Endothelial cell of umbilical vein (primary cell): ENCODE measurements at regions not wholly inside any gene's neighbourhood (a gene's known extent, or its start where the extent isn't known, plus 50 kb on each side); places are given as distances from the start of the nearest gene placed in this dataset.

Experiments
- BruUV-seq: library from RNA; stranded (reverse); fragments of 400-500 nt; replicated peaks from 2 replicates; lab custom pipeline; 2021; lab: Mats Ljungman, UMichigan
- CTCF ChIA-PET: fragments of 300-600, 350-600 bp; sonication (Branson Sonifier 250); formaldehyde crosslinking; loops from one replicate; lab custom pipeline; 2021; ENCODE audit warnings: antibody characterized with exemption, inconsistent platforms; lab: Charles Lee
- POLR2A ChIA-PET: fragments of 300-600, 350-600 bp; sonication (Branson Sonifier 250); formaldehyde crosslinking; loops from one replicate; lab custom pipeline; 2021; ENCODE audit warnings: antibody characterized with exemption, inconsistent platforms; lab: Charles Lee
- DNase-seq: peaks from one replicate; pipeline ENCODE4 v3.0.0-alpha.2; 2011; ENCODE audit warnings: low read depth, low spot score
- FAIRE-seq: peaks from 2 replicates; lab custom pipeline; 2011; peaks lifted over from hg19 to GRCh38; lab: Jason Lieb, UNC
- H2AFZ ChIP-seq: 2 replicates; pipeline ENCODE4 v1.6.0; 2012; ENCODE audit warnings: low read depth, low read length, control low read depth, inconsistent platforms
- H3K27ac ChIP-seq: 2 replicates; pipeline ENCODE4 v1.5.1; 2011; ENCODE audit warnings: low read depth, mild to moderate bottlenecking, control low read depth, low read length, moderate library complexity; ENCODE audit not compliant: insufficient read depth
- H3K27me3 ChIP-seq, 2 experiments: 2 replicates each; pipeline versions ENCODE4 v1.6.0 to v1.6.1; 2011; ENCODE audit warnings: low read length in 2 of 2, mixed read lengths in 1 of 2; ENCODE audit not compliant: control insufficient read depth in 2 of 2, insufficient read depth in 2 of 2
- H3K36me3 ChIP-seq, 2 experiments: 2 replicates in 1 of 2; 3 replicates in 1 of 2; pipeline ENCODE4 v1.5.1; 2011; ENCODE audit warnings: low read length in 2 of 2, mild to moderate bottlenecking in 1 of 2, moderate library complexity in 1 of 2; ENCODE audit not compliant: control insufficient read depth in 2 of 2, insufficient read depth in 2 of 2; ENCODE audit errors: extremely low read depth in 1 of 2
- H3K4me1 ChIP-seq: 3 replicates; pipeline ENCODE4 v1.5.1; 2011; ENCODE audit warnings: mild to moderate bottlenecking, low read length; ENCODE audit not compliant: control insufficient read depth, insufficient read depth; ENCODE audit errors: extremely low read depth
- H3K4me2 ChIP-seq: 2 replicates; pipeline ENCODE4 v1.6.1; 2011; ENCODE audit warnings: low read length, control low read depth, mixed read lengths; ENCODE audit not compliant: insufficient read depth
- H3K4me3 ChIP-seq, 3 experiments: fragments of 200-600 bp in 1 of 3; sonication (generic), shearing (Covaris generic) in 1 of 3; replicated peaks in 1 of 3; 2 replicates each; pipeline ENCODE4 v1.5.1; 2011 to 2016; ENCODE audit warnings: control low read depth in 3 of 3, low read length in 3 of 3, mild to moderate bottlenecking in 2 of 3, inconsistent platforms in 1 of 3, low read depth in 1 of 3, moderate library complexity in 1 of 3; ENCODE audit not compliant: insufficient read depth in 1 of 3
- H3K79me2 ChIP-seq: 2 replicates; pipeline ENCODE4 v1.6.0; 2012; ENCODE audit warnings: low read length, inconsistent platforms; ENCODE audit not compliant: control insufficient read depth, insufficient read depth
- H3K9ac ChIP-seq: replicated peaks from 2 replicates; pipeline ENCODE3; 2011; ENCODE audit warnings: low read length, control low read depth; ENCODE audit not compliant: insufficient read depth; ENCODE audit errors: extremely low read depth
- H3K9me1 ChIP-seq: replicated peaks from 3 replicates; pipeline ENCODE4 v1.6.0; 2011; ENCODE audit warnings: mild to moderate bottlenecking, low read length; ENCODE audit not compliant: control insufficient read depth, insufficient read depth; ENCODE audit errors: extremely low read depth
- H3K9me3 ChIP-seq: replicated peaks from 2 replicates; pipeline ENCODE4 v1.5.1; 2012; ENCODE audit warnings: low read length, inconsistent platforms; ENCODE audit not compliant: control insufficient read depth, insufficient read depth
- H4K20me1 ChIP-seq: replicated peaks from 2 replicates; pipeline ENCODE3; 2011; ENCODE audit warnings: mild to moderate bottlenecking, low read length; ENCODE audit not compliant: control insufficient read depth, insufficient read depth; ENCODE audit errors: extremely low read depth
- EZH2 ChIP-seq: IDR thresholded peaks from 2 replicates; pipeline ENCODE4 v1.6.1; 2012; ENCODE audit warnings: borderline replicate concordance, low read depth, mild to moderate bottlenecking, moderate library complexity, low read length, inconsistent platforms; ENCODE audit not compliant: severe bottlenecking
- FOS ChIP-seq: IDR thresholded peaks from 2 replicates; pipeline ENCODE4 v1.6.1; 2011; ENCODE audit warnings: mild to moderate bottlenecking, low read length, moderate library complexity, borderline replicate concordance; ENCODE audit not compliant: insufficient read depth
- GATA2 ChIP-seq: IDR thresholded peaks from 2 replicates; pipeline ENCODE4 v1.7.0; 2011; ENCODE audit warnings: low read depth, mild to moderate bottlenecking, moderate library complexity, mixed read lengths, low read length; ENCODE audit not compliant: insufficient read length, insufficient read depth
- JUN ChIP-seq: IDR thresholded peaks from 2 replicates; pipeline ENCODE4 v1.6.1; 2011; ENCODE audit warnings: borderline replicate concordance, low read depth; ENCODE audit not compliant: insufficient read length, insufficient read depth
- MYC ChIP-seq: IDR thresholded peaks from one replicate; pipeline ENCODE4 v1.6.1; 2011; ENCODE audit warnings: mild to moderate bottlenecking, low read depth, low read length
- POLR2A ChIP-seq: IDR thresholded peaks from 2 replicates; pipeline ENCODE4 v1.6.1; 2012; ENCODE audit warnings: low read depth, mild to moderate bottlenecking, control low read depth, low read length
- POLR2AphosphoS5 ChIP-seq: IDR thresholded peaks from 2 replicates; pipeline ENCODE4 v1.6.1; 2012; ENCODE audit warnings: low read depth, mild to moderate bottlenecking, control low read depth, low read length, moderate library complexity; ENCODE audit not compliant: insufficient read depth
- dilution Hi-C: fragments of 300-500 bp; cut with MboI; formaldehyde crosslinking; loops from one replicate; pipeline ENCODE4 v1.15.0; 2019; ENCODE audit warnings: low sequenced_read_pairs; ENCODE audit not compliant: extremely low pct_ligation_motif_present
- intact Hi-C: fragments of 100-400 bp; cut with micrococcal nuclease; formaldehyde crosslinking; loops from one replicate; pipeline ENCODE4 v1.10.0; 2022
- TF ChIP-seq, protein P1 (sequence below), 2 donors: IDR thresholded peaks; 1 replicate in 1 of 2; 2 replicates in 1 of 2; pipeline ENCODE4 v1.5.1; 2011; ENCODE audit warnings: low read length in 2 of 2, mild to moderate bottlenecking in 2 of 2, moderate library complexity in 2 of 2, control low read depth in 1 of 2, inconsistent platforms in 1 of 2, low read depth in 1 of 2; ENCODE audit not compliant: insufficient read depth in 1 of 2; ENCODE audit errors: extremely low read depth in 1 of 2
- TF ChIP-seq, protein P2 (sequence below): IDR thresholded peaks from 2 replicates; pipeline ENCODE4 v1.6.1; 2011; ENCODE audit not compliant: insufficient read depth, insufficient read length

GRCh38 chr2:217340899-217341298 lies 481.0 kb upstream of the TNP1 start:
- H3K4me2 ChIP-seq: no peak overlapping the region
- H3K4me3 ChIP-seq: no peak overlapping the region
- dilution Hi-C loops: no loop called here

More at GRCh38 chr2:217340899-217341298, 481.0 kb upstream of the TNP1 start:
- H3K4me1 ChIP-seq: no peaks in the 10 kb centered on the region
- no peaks in the 10 kb centered on the region for H3K9me1 ChIP-seq
- H4K20me1 ChIP-seq: no peaks in the 10 kb centered on the region
- intact Hi-C loops: no loop called here
- no peaks in the 10 kb centered on the region for H3K9me3 ChIP-seq
- H3K79me2 ChIP-seq: no peaks in the 10 kb centered on the region
- CTCF ChIA-PET: no interaction called here
- DNase-seq (no peak), FAIRE-seq (no peak)
- H2AFZ ChIP-seq: no peak overlapping the region
- BruUV-seq: no TSS peak
- H3K9ac ChIP-seq: no peak overlapping the region
- H3K27me3 ChIP-seq: no peaks in the 10 kb centered on the region
- H3K36me3 ChIP-seq: no peaks in the 10 kb centered on the region
- H3K27ac ChIP-seq: no peak overlapping the region
- TF ChIP-seq, protein P1, sequence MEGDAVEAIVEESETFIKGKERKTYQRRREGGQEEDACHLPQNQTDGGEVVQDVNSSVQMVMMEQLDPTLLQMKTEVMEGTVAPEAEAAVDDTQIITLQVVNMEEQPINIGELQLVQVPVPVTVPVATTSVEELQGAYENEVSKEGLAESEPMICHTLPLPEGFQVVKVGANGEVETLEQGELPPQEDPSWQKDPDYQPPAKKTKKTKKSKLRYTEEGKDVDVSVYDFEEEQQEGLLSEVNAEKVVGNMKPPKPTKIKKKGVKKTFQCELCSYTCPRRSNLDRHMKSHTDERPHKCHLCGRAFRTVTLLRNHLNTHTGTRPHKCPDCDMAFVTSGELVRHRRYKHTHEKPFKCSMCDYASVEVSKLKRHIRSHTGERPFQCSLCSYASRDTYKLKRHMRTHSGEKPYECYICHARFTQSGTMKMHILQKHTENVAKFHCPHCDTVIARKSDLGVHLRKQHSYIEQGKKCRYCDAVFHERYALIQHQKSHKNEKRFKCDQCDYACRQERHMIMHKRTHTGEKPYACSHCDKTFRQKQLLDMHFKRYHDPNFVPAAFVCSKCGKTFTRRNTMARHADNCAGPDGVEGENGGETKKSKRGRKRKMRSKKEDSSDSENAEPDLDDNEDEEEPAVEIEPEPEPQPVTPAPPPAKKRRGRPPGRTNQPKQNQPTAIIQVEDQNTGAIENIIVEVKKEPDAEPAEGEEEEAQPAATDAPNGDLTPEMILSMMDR (IDR thresholded peaks at IDR 0.05; ENCODE audit: extremely low read depth in 1 of 2, insufficient read depth in 1 of 2, low read depth in 1 of 2, low read length in 2 of 2): no peak
- TF ChIP-seq POLR2AphosphoS5 (no peak), FOS (no peak), JUN (no peak), GATA2 (no peak), POLR2A (no peak), EZH2 (no peak), MYC (no peak)
- TF ChIP-seq, protein P2, sequence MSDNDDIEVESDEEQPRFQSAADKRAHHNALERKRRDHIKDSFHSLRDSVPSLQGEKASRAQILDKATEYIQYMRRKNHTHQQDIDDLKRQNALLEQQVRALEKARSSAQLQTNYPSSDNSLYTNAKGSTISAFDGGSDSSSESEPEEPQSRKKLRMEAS: no peak
- POLR2A ChIA-PET: no interaction called here
